Pancreas (tissue), 10 donors: ENCODE measurements at regions not wholly inside any gene's neighbourhood (a gene's known extent, or its start where the extent isn't known, plus 50 kb on each side); places are given as distances from the start of the nearest gene placed in this dataset.

ENCODE experiments used
- ATAC-seq, 4 donors: fragments of 200-7000 bp; cut with Tn5 transposase; one replicate each; pipeline versions ENCODE4 v1.8.0 to v1.9.1; 2020; ENCODE audit warnings: mild to moderate bottlenecking in 4 of 4, moderate library complexity in 4 of 4
- DNase-seq, 6 donors: peaks; one replicate each; pipeline ENCODE4 v3.0.0-alpha.2; 2020
- FAIRE-seq: peaks from 2 replicates; lab custom pipeline; 2012; peaks lifted over from hg19 to GRCh38; lab: Jason Lieb, UNC
- H3K27ac ChIP-seq, 4 donors: fragments of 200-600 bp; sonication (generic); 1 replicate in 3 of 4; 2 replicates in 1 of 4; pipeline versions ENCODE4 v1.5.0 to v1.8.0; 2020
- H3K27me3 ChIP-seq, 4 donors: fragments of 200-600 bp; one replicate each; pipeline ENCODE4 v1.8.0; 2021
- H3K36me3 ChIP-seq, 3 donors: fragments of 200-600 bp; sonication (generic) in 1 of 3; one replicate each; pipeline versions ENCODE4 v1.5.0 to v1.8.0; 2020 to 2021
- H3K4me1 ChIP-seq, 3 donors: fragments of 200-600 bp; one replicate each; pipeline ENCODE4 v1.8.0; 2021
- H3K4me3 ChIP-seq, 4 donors: fragments of 200-600 bp; sonication (generic) in 2 of 4; one replicate each; pipeline versions ENCODE4 v1.5.0 to v1.8.0; 2020 to 2021
- H3K9me3 ChIP-seq, 4 donors: fragments of 200-600 bp; one replicate each; pipeline ENCODE4 v1.8.0; 2021
- WGBS, 2 donors: extraction: QIAGEN DNeasy Blood & Tissue Kit; methylation state at CpG; one replicate each; pipeline ENCODE4 v1.1.7; 2013; 5-methylcytosine and 5-hydroxymethylcytosine counted together
- intact Hi-C, 3 donors: fragments of 100-400 bp; cut with DNase I; formaldehyde crosslinking; loops; one replicate each; pipeline versions ENCODE4 v1.11.1 to v1.14.2; 2022
- TF ChIP-seq, protein P1 (sequence below), 4 donors: fragments of 200-600 bp; sonication (generic) in 3 of 4; IDR thresholded peaks; one replicate each; pipeline versions ENCODE4 v1.5.0 to v1.8.0; 2021; ENCODE audit warnings: antibody characterized with exemption in 4 of 4
- donor health status: healthy with polysubstance abuse.
- donor health status: DM: no; HTN: no; CAD: no; lungs with moderate emphysema.
- donor health status: DM: no; HTN: no; CAD: no.
- donor health status: control.
- donor health status: control.
- donor health status: Bipolar disorder and iron deficiency.
- donor health status: DM: yes; HTN: yes; CAD: no.
- donor health status: DM: no; HTN: no; CAD: no.
- donor health status: DM: no; HTN: no; CAD: no.
- donor health status: DM: yes; HTN: yes; CAD: no.

DNA sequence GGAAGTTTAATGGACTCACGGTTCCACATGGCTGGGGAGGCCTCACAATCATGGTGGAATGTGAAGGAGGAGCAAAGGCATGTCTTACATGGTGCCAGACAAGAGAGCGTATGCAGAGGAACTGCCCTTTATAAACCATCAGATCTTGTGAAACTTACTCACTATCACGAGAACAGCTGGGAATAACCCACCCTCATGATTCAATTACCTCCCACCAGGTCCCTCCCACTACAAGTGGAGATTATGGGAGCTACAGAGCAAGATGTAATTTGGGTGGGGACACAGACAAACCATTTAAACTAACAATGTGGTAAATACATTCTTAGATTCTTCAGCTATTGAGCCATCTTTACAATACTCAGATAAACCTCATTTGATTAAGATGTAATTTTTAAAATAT, 176.1 kb downstream of the SH3BP4 start:
- WGBS, 2 donors: 87 to 93% methylated on average over 3 of the region's 3 CpGs
- Histone ChIP-seq H3K27ac (no peak overlapping the region), H3K36me3 (no peaks in the 10 kb centered on the region), H3K4me3 (no peak overlapping the region), H3K9me3 (no peaks in the 10 kb centered on the region), H3K4me1 (no peaks in the 10 kb centered on the region), H3K27me3 (no peaks in the 10 kb centered on the region)
- ATAC-seq: no peak
- no peak for FAIRE-seq
- no peak for DNase-seq
- TF ChIP-seq, protein P1, sequence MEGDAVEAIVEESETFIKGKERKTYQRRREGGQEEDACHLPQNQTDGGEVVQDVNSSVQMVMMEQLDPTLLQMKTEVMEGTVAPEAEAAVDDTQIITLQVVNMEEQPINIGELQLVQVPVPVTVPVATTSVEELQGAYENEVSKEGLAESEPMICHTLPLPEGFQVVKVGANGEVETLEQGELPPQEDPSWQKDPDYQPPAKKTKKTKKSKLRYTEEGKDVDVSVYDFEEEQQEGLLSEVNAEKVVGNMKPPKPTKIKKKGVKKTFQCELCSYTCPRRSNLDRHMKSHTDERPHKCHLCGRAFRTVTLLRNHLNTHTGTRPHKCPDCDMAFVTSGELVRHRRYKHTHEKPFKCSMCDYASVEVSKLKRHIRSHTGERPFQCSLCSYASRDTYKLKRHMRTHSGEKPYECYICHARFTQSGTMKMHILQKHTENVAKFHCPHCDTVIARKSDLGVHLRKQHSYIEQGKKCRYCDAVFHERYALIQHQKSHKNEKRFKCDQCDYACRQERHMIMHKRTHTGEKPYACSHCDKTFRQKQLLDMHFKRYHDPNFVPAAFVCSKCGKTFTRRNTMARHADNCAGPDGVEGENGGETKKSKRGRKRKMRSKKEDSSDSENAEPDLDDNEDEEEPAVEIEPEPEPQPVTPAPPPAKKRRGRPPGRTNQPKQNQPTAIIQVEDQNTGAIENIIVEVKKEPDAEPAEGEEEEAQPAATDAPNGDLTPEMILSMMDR (IDR thresholded peaks at IDR 0.05): no peak
- intact Hi-C loops: no loop called here

DNA sequence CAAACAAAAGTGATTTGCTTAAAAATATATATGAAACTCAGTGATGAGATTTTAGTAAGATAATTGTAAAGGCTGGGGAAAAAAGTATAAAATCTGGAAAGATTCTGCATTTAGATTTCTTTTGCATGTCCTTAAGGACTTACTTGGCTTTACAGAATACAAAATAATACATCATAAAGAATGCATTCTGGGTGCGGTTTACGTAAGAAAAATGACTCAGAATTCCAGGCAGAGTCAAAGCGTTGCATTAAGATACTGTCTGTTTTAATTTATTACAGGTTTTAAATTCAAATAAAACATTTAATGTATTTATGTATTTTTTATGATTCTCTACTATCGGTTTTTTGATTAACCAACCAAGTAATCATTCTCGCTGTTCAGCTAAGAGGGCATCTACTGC, 178.0 kb downstream of the SH3BP4 start:
- ATAC-seq: no peak

DNA sequence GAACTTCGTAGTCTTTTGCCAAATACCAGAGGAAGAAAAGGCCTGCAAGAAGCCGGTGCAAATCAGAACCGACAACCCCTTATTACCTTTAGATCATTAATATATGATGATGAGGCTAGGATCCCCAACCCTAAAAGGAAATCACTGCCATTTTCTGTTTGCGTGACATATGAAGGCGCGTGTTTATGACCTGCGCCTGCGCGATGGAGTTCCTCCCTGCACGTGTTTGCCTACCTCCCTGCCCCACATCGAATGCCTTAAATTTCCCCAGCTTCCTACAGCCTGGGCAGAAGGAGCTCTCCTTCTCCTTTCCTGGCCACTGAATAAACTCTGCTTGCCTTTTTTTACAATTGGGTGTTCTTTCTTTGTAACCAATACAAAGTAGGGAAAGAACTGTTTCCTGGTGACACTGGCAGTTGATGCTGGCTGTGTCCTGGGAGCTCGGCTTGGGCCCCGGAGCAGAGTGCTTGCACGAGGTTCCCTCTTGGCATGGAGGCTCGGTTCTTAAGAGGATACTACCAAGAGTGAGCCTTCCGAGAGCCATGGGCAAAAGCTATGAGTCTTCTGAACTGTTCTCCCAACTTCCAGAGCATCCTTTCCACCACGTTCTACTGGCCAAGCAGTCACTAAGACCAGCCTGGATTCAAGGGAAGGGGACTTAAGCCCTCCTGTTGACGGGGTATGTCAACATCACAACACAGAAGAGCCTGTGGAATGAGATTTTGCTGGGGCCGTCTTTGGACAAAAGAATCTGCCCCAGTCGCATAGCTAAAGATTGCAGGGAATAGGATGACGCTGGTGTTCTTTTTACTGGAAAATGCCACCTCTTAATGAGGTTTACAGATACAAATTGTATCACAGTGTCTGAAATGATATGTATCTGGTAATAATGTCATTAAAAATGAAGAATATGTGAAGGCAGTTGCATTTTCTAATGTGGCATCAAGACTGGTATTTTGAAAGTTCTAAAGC, 179.8 kb downstream of the SH3BP4 start:
- intact Hi-C loops: loop anchor here in 2 of 3 donors (10.0 kb wide), 3 partner anchors 363 to 613 kb away; partner anchors contain the start of gene AGAP1 (in 1 of the 2)
- H3K4me3 ChIP-seq: no peak overlapping the region
- FAIRE-seq (no peak), ATAC-seq (no peak), DNase-seq (no peak)
- TF ChIP-seq, protein P1 (IDR thresholded peaks at IDR 0.05): no peak
- no peaks in the 10 kb centered on the region for H3K27me3 ChIP-seq
- WGBS, 2 donors: 84 to 89% methylated on average over 21 of the region's 21 CpGs
- H3K36me3 ChIP-seq: no peaks in the 10 kb centered on the region
- no peaks in the 10 kb centered on the region for H3K9me3 ChIP-seq
- no peaks in the 10 kb centered on the region for H3K4me1 ChIP-seq
- no peak overlapping the region for H3K27ac ChIP-seq

More for the DNA sequence above, 178.0 kb downstream of the SH3BP4 start:
- DNase-seq (no peak), FAIRE-seq (no peak)
- Histone ChIP-seq H3K4me1 (no peaks in the 10 kb centered on the region), H3K27me3 (no peaks in the 10 kb centered on the region), H3K4me3 (no peak overlapping the region), H3K27ac (no peak overlapping the region), H3K36me3 (no peaks in the 10 kb centered on the region), H3K9me3 (no peaks in the 10 kb centered on the region)
- intact Hi-C loops: loop anchor here in 2 of 3 donors (10.0 kb wide), 3 partner anchors 365 to 615 kb away; partner anchors contain the start of gene AGAP1 (in 1 of the 2)
- WGBS, 2 donors: 77 to 90% methylated on average over 5 of the region's 5 CpGs
- TF ChIP-seq, protein P1 (IDR thresholded peaks at IDR 0.05): no peak

DNA sequence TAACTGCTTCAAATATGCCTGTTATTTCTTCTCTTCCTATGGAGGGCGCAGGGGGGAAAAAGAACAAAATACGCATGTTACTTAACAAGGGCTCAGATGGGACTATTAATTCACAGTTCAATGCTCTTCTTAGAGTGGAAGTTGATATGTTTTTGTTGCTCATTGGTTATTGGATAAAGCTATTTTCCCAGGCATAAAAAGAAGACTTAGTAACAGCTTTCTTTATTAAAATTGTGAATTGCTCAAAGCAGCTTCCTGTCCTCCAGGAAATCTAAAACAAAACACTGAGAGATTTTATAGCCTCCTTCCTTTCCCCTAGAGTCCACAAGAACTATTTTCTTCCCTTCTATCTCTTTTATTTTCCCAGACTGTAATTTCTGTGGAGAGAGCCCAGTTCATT, 180.8 kb downstream of the SH3BP4 start:
- DNase-seq: no peak
- Histone ChIP-seq H3K27me3 (no peaks in the 10 kb centered on the region), H3K4me3 (no peak overlapping the region), H3K27ac (no peak overlapping the region), H3K36me3 (no peaks in the 10 kb centered on the region), H3K9me3 (no peaks in the 10 kb centered on the region), H3K4me1 (no peaks in the 10 kb centered on the region)
- no peak for FAIRE-seq
- WGBS, 2 donors: 95% methylated on average over 2 of the region's 2 CpGs
- no peak for ATAC-seq
- intact Hi-C loops: loop anchor here in 2 of 3 donors (10.0 kb wide), 3 partner anchors 362 to 612 kb away; partner anchors contain the start of gene AGAP1 (in 1 of the 2)
- TF ChIP-seq, protein P1 (IDR thresholded peaks at IDR 0.05): no peak
